B cell (primary cell): ENCODE measurements at regions not wholly inside any gene's neighbourhood (a gene's known extent, or its start where the extent isn't known, plus 50 kb on each side); places are given as distances from the start of the nearest gene placed in this dataset.
A peak's percentile ranks its signal among the peaks of the same experiment; 100 is the strongest.

Experiments used
- ATAC-seq: fragments of 200-7000 bp; cut with Tn5 transposase; one replicate; pipeline ENCODE4 v1.10.0; 2021; ENCODE audit warnings: low read depth, mild to moderate bottlenecking, moderate number of reproducible peaks, moderate library complexity
- CTCF ChIA-PET: fragments of 350-600 bp; sonication (Branson Sonifier 250); formaldehyde crosslinking; loops from one replicate; lab custom pipeline; 2021; ENCODE audit warnings: antibody characterized with exemption, inconsistent platforms; lab: Charles Lee
- POLR2A ChIA-PET: fragments of 350-600 bp; sonication (Branson Sonifier 250); formaldehyde crosslinking; loops from one replicate; lab custom pipeline; 2021; ENCODE audit warnings: antibody characterized with exemption; lab: Charles Lee
- DNase-seq: peaks from one replicate; pipeline ENCODE4 v3.0.0; 2013
- H2AFZ ChIP-seq: 2 replicates; pipeline ENCODE4 v1.6.1; 2012; ENCODE audit warnings: mild to moderate bottlenecking, low read depth, low read length; ENCODE audit not compliant: insufficient read depth, poor library complexity, severe bottlenecking
- H3K27ac ChIP-seq, 2 donors: 1 replicate in 1 of 2; 2 replicates in 1 of 2; pipeline ENCODE4 v1.5.1; 2012 to 2013; ENCODE audit warnings: low read length in 2 of 2, mild to moderate bottlenecking in 2 of 2, moderate library complexity in 1 of 2
- H3K27me3 ChIP-seq, 4 experiments: fragments of 200-600 bp in 1 of 4; sonication (generic) in 1 of 4; replicated peaks in 1 of 4; 1 replicate in 2 of 4; 2 replicates in 2 of 4; pipeline versions ENCODE4 v1.6.1 to v1.7.0; 2013 to 2016; ENCODE audit warnings: low read length in 3 of 4, mild to moderate bottlenecking in 2 of 4, mixed read lengths in 1 of 4, moderate library complexity in 1 of 4; ENCODE audit not compliant: insufficient read depth in 4 of 4, control insufficient read depth in 3 of 4; ENCODE audit errors: control extremely low read depth in 1 of 4
- H3K36me3 ChIP-seq, 2 experiments: replicated peaks in 1 of 2; 1 replicate in 1 of 2; 2 replicates in 1 of 2; pipeline versions ENCODE4 v1.6.1 to v1.7.1; 2013; ENCODE audit warnings: low read length in 1 of 2; ENCODE audit not compliant: insufficient read depth in 2 of 2, control insufficient read depth in 1 of 2; ENCODE audit errors: control extremely low read depth in 1 of 2, extremely low read depth in 1 of 2
- H3K4me1 ChIP-seq, 2 donors: fragments of 200-600 bp in 1 of 2; sonication (generic) in 1 of 2; 1 replicate in 1 of 2; 2 replicates in 1 of 2; pipeline versions ENCODE4 v1.5.1 to v1.6.1; 2013 to 2017; ENCODE audit warnings: low read length in 2 of 2; ENCODE audit not compliant: control insufficient read depth in 2 of 2, insufficient read depth in 2 of 2
- H3K4me2 ChIP-seq: replicated peaks from 2 replicates; pipeline ENCODE3; 2012; ENCODE audit warnings: mild to moderate bottlenecking, low read depth, low read length; ENCODE audit not compliant: poor library complexity, severe bottlenecking
- H3K4me3 ChIP-seq, 5 experiments: fragments of 200-600 bp in 1 of 5; sonication (generic) in 1 of 5; 1 replicate in 3 of 5; 2 replicates in 2 of 5; pipeline versions ENCODE4 v1.5.1 to v1.7.0; 2011 to 2016; ENCODE audit warnings: low read length in 4 of 5, mild to moderate bottlenecking in 4 of 5, low read depth in 2 of 5, control low read depth in 1 of 5, moderate library complexity in 1 of 5; ENCODE audit not compliant: insufficient read depth in 1 of 5; ENCODE audit errors: control extremely low read depth in 1 of 5, extremely low read depth in 1 of 5
- H3K79me2 ChIP-seq: fragments of 200-600 bp; sonication (generic); one replicate; pipeline ENCODE4 v1.6.0; 2016; ENCODE audit warnings: low read length; ENCODE audit not compliant: control insufficient read depth, insufficient read depth
- H3K9ac ChIP-seq: fragments of 200-600 bp; sonication (generic); 2 replicates; pipeline ENCODE4 v1.6.1; 2017; ENCODE audit warnings: mild to moderate bottlenecking, low read length, moderate library complexity
- H3K9me3 ChIP-seq, 3 donors: one replicate each; pipeline versions ENCODE4 v1.6.1 to v1.7.1; 2013; ENCODE audit warnings: low read length in 2 of 3; ENCODE audit not compliant: control insufficient read depth in 2 of 3, insufficient read depth in 1 of 3; ENCODE audit errors: control extremely low read depth in 1 of 3
- H4K20me1 ChIP-seq: 2 replicates; pipeline ENCODE4 v1.6.0; 2012; ENCODE audit warnings: mild to moderate bottlenecking, low read length; ENCODE audit not compliant: insufficient read depth, control insufficient read depth, poor library complexity, severe bottlenecking
- H3K27ac Mint-ChIP-seq: one replicate; pipeline ENCODE4 v1.8.0; 2021; ENCODE audit warnings: mixed read lengths
- H3K27me3 Mint-ChIP-seq: one replicate; pipeline ENCODE4 v1.8.0; 2021; ENCODE audit warnings: mixed read lengths
- H3K4me1 Mint-ChIP-seq: one replicate; pipeline ENCODE4 v1.8.0; 2021; ENCODE audit warnings: mixed read lengths
- H3K4me3 Mint-ChIP-seq: one replicate; pipeline ENCODE4 v1.8.0; 2021; ENCODE audit warnings: mixed read lengths
- H3K9me3 Mint-ChIP-seq: one replicate; pipeline ENCODE4 v1.8.0; 2022; ENCODE audit warnings: mixed read lengths; ENCODE audit not compliant: insufficient read depth
- CTCF ChIP-seq: fragments of 200-600 bp; IDR thresholded peaks from one replicate; pipeline ENCODE4 v1.8.0; 2022; ENCODE audit warnings: antibody characterized with exemption, mild to moderate bottlenecking
- EZH2 ChIP-seq: IDR thresholded peaks from 2 replicates; pipeline ENCODE4 v1.6.1; 2012; ENCODE audit warnings: borderline replicate concordance, low read depth, mild to moderate bottlenecking, moderate library complexity, low read length; ENCODE audit not compliant: insufficient read depth, poor library complexity, severe bottlenecking
- WGBS: methylation state at CpG from one replicate; pipeline ENCODE4 v1.1.5; 2013; ENCODE audit warnings: missing lambda C conversion rate; ENCODE audit not compliant: insufficient coverage; 5-methylcytosine and 5-hydroxymethylcytosine counted together
- intact Hi-C: fragments of 100-400 bp; cut with micrococcal nuclease; formaldehyde crosslinking; loops from one replicate; pipeline ENCODE4 v1.10.0; 2022

GRCh38 chr9:629146-629545 lies 212.4 kb upstream of the DMRT1 start:
- ChIA-PET POLR2A (no interaction called here), CTCF (no interaction called here)
- Histone ChIP-seq H3K4me1 (peaks cover 0 to 6% of the 10 kb centered on the region in 2 donors), H4K20me1 (no peaks in the 10 kb centered on the region), H3K9ac (no peak overlapping the region), H3K4me3 (no peak overlapping the region), H3K9me3 (peaks cover 0 to 3% (median 0%) of the 10 kb centered on the region in 3 donors), H2AFZ (no peak overlapping the region), H3K79me2 (no peaks in the 10 kb centered on the region), H3K27ac (no peak overlapping the region), H3K27me3 (peaks cover 0 to 3% (median 0%) of the 10 kb centered on the region in 4 experiments), H3K36me3 (no peaks in the 10 kb centered on the region), H3K4me2 (no peak overlapping the region)
- intact Hi-C loops: no loop called here
- TF ChIP-seq EZH2: no peak
- no peak for TF ChIP-seq CTCF
- Mint-ChIP-seq H3K27ac (no peak overlapping the region), H3K27me3 (no peaks in the 10 kb centered on the region), H3K4me1 (peaks cover 5% of the 10 kb centered on the region), H3K4me3 (no peak overlapping the region), H3K9me3 (no peaks in the 10 kb centered on the region)
- 13% methylated on average over 1 of the region's 3 CpGs for WGBS
- DNase-seq (peak; percentile 17), ATAC-seq (no peak)

- ATAC-seq (no peak), DNase-seq (no peak)
- TF ChIP-seq EZH2: no peak
- H3K9me3 Mint-ChIP-seq: peaks cover 2% of the 10 kb centered on the region
- H3K4me2 ChIP-seq: no peak overlapping the region
- H3K9ac ChIP-seq: no peak overlapping the region
- peaks cover 5% of the 10 kb centered on the region for H3K4me1 Mint-ChIP-seq
- H3K27me3 Mint-ChIP-seq: no peaks in the 10 kb centered on the region
- no peaks in the 10 kb centered on the region for H3K36me3 ChIP-seq
- H3K4me1 ChIP-seq: peaks cover 0 to 6% of the 10 kb centered on the region in 2 donors
- no peaks in the 10 kb centered on the region for H3K79me2 ChIP-seq
- H3K4me3 ChIP-seq: no peak overlapping the region
- peaks cover 0 to 3% (median 0%) of the 10 kb centered on the region in 4 experiments for H3K27me3 ChIP-seq
- H3K27ac Mint-ChIP-seq: no peak overlapping the region
- WGBS: 96% methylated on average over 4 of the region's 7 CpGs
- ChIA-PET POLR2A (no interaction called here), CTCF (no interaction called here)
- no peak overlapping the region for H2AFZ ChIP-seq
- intact Hi-C loops: no loop called here
- peaks cover 0 to 3% (median 0%) of the 10 kb centered on the region in 3 donors for H3K9me3 ChIP-seq
- no peak overlapping the region for H3K27ac ChIP-seq
- H4K20me1 ChIP-seq: no peaks in the 10 kb centered on the region
- H3K4me3 Mint-ChIP-seq: no peak overlapping the region
These were observed 210.7 kb upstream of the DMRT1 start for GRCh38 chr9:630817-631216.
